ENCODE measurements at regions not wholly inside any gene's neighbourhood (a gene's known extent, or its start where the extent isn't known, plus 50 kb on each side); places are given as distances from the start of the nearest gene placed in this dataset.

- ATAC-seq (replicated peaks) (no peak), DNase-seq (no peak)
- H3K4me1 Mint-ChIP-seq: no peaks in the 10 kb centered on the region
- H3K4me3 Mint-ChIP-seq: no peak overlapping the region
- H3K36me3 Mint-ChIP-seq: no peaks in the 10 kb centered on the region
- H3K27me3 Mint-ChIP-seq: peaks cover 8 to 11% of the 10 kb centered on the region in 2 donors
- H3K9me3 Mint-ChIP-seq: peaks cover 0 to 2% of the 10 kb centered on the region in 2 donors
- H3K27ac Mint-ChIP-seq: no peak overlapping the region
These were observed 291.7 kb upstream of the ROPN1 start for GRCh38 chr3:124283652-124284023.

GRCh38 chr3:124288996-124289395, 297.1 kb upstream of the ROPN1 start:
- peaks cover 8 to 12% of the 10 kb centered on the region in 2 donors for H3K27me3 Mint-ChIP-seq
- DNase-seq: no peak
- ATAC-seq (replicated peaks): no peak
- H3K9me3 Mint-ChIP-seq: peaks cover 0 to 2% of the 10 kb centered on the region in 2 donors
- no peak overlapping the region for H3K27ac Mint-ChIP-seq
- H3K36me3 Mint-ChIP-seq: no peaks in the 10 kb centered on the region
- H3K4me3 Mint-ChIP-seq: no peak overlapping the region
- H3K4me1 Mint-ChIP-seq: no peaks in the 10 kb centered on the region

DNA sequence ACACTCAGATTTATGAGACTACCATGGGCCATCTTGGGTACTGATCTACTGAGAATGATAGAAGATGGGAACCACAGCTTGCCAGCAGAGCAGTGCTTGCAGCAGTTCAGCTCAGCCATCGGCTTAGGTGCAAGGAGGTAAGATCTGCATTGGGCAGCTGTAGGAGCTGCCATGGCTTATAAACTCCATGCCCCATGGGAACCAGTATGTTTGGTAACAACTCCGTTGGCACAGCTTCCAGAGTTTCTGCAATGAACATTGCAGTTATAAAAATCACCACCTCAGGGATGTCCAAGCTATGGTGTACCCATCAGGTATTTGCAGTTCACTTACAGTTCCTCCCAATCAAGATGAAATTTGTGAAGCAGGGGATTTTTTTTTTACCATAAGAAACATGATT, 299.1 kb upstream of the ROPN1 start:
- Mint-ChIP-seq H3K36me3 (no peaks in the 10 kb centered on the region), H3K9me3 (peaks cover 0 to 2% of the 10 kb centered on the region in 2 donors), H3K4me1 (peaks cover 0 to under 1% of the 10 kb centered on the region in 2 donors), H3K27ac (no peak overlapping the region), H3K4me3 (no peak overlapping the region), H3K27me3 (peaks cover 11% of the 10 kb centered on the region in 2 donors)
- ATAC-seq (replicated peaks): no peak
- DNase-seq: no peak

- Mint-ChIP-seq H3K27ac (no peak overlapping the region), H3K36me3 (no peaks in the 10 kb centered on the region), H3K4me1 (peaks cover 6 to 11% of the 10 kb centered on the region in 2 donors), H3K27me3 (peaks cover 11 to 19% of the 10 kb centered on the region in 2 donors), H3K9me3 (peaks cover 0 to 2% of the 10 kb centered on the region in 2 donors), H3K4me3 (no peak overlapping the region)
- DNase-seq: no peak
- peak; percentile 16 to 27 for ATAC-seq (replicated peaks)
These were observed 300.4 kb upstream of the ROPN1 start for GRCh38 chr3:124292329-124292728.

GRCh38 chr3:124293584-124293983, 301.7 kb upstream of the ROPN1 start:
- ATAC-seq (replicated peaks) (no peak), DNase-seq (no peak)
- Mint-ChIP-seq H3K27ac (peak overlapping the region; percentile 33), H3K27me3 (peaks cover 14 to 19% of the 10 kb centered on the region in 2 donors), H3K9me3 (peaks cover 0 to 1% of the 10 kb centered on the region in 2 donors), H3K4me3 (no peak overlapping the region), H3K36me3 (no peaks in the 10 kb centered on the region), H3K4me1 (peaks cover 8 to 15% of the 10 kb centered on the region in 2 donors)

DNA sequence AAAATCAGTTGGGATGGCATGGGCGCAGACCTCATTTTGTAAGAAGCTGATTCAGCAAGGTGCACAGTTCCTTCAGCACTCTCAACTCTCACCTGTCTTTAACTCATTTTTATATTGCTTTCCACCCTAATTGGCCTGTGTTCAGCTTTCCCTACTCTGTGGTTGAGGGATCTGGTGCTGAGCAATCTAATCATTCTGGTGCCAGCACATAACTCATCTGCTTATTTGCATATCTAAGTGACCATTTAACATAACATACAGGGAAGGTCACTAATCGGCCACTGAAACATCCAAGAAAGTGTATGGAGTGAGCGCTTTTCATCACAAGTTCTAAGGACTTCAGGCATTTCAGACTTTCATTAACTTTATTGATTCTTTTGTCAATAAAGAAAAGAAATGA, 303.4 kb upstream of the ROPN1 start:
- H3K36me3 Mint-ChIP-seq: no peaks in the 10 kb centered on the region
- DNase-seq (no peak), ATAC-seq (replicated peaks) (no peak)
- H3K9me3 Mint-ChIP-seq: no peaks in the 10 kb centered on the region
- peaks cover 16 to 28% of the 10 kb centered on the region in 2 donors for H3K4me1 Mint-ChIP-seq
- no peak overlapping the region for H3K27ac Mint-ChIP-seq
- no peak overlapping the region for H3K4me3 Mint-ChIP-seq
- peaks cover 16 to 19% of the 10 kb centered on the region in 2 donors for H3K27me3 Mint-ChIP-seq

DNA sequence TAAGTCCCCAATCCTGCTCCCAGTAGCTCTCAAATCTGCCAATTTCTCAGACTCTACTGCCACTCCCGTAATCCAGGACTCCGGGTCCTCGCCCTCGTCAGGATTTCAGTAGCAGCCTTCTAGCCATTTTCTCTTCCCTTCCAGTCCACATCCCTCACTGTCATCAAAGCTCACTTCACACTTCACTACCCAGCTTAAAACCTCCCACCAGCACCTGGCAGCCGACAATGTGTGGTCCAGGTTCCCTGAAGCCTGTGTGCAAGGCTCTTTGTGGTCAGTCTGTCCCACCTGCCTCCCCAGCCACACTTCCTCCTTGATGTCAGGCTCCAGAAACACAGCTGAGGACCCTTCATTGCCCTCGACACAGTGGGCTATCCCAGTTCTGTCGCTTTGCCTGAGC, 304.5 kb upstream of the ROPN1 start:
- ATAC-seq (replicated peaks) (no peak), DNase-seq (no peak)
- peaks cover 14 to 17% of the 10 kb centered on the region in 2 donors for H3K27me3 Mint-ChIP-seq
- peaks cover 16 to 28% of the 10 kb centered on the region in 2 donors for H3K4me1 Mint-ChIP-seq
- H3K27ac Mint-ChIP-seq: no peak overlapping the region
- H3K9me3 Mint-ChIP-seq: no peaks in the 10 kb centered on the region
- H3K36me3 Mint-ChIP-seq: no peaks in the 10 kb centered on the region
- H3K4me3 Mint-ChIP-seq: no peak overlapping the region

DNA sequence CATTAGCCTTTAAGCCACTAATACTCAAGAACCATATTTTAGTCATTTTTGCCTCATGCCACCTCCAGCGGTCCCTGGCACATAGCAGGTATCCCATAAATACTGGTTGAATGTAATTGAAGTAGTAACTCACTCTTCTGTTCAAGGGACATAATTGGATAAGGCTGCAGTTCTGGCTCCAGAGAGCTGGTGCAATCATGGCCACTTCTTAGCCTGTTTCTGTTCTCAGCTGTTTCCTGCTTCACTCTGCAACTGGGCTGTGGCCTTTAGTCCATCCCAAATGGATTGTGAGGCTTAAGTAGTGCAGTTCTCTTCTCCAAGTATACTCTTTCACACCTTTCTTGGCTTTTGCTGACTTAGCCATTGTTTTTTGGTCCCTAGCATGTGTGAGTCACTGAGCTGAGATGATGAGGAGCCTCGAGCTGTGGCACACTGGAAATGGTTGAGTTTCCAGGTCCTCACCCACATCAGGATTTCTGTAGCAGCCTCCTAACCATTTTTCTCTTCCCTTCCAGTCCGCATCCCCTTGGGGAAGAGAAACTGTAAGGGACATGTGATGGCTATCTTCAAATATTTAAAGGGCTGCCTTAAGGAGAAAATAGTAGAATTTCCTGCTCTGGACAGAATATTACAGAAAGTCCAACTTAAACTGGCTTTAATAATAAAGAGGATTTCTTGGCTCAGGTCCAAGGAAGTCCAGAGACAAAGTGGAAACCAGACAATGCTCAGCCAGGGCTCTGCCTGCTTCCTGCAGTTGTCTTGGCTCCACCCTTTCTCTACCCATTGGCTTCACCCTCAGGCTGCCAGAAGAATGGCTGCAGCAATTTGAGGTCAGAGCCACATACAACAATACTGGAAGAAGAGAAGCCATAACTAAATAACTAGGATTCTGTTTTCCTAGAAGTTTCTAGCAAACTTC, 305.4 kb upstream of the ROPN1 start:
- no peak for ATAC-seq (replicated peaks)
- Mint-ChIP-seq H3K9me3 (no peaks in the 10 kb centered on the region), H3K27me3 (peaks cover 12 to 15% of the 10 kb centered on the region in 2 donors), H3K27ac (no peak overlapping the region), H3K4me1 (peaks cover 16 to 28% of the 10 kb centered on the region in 2 donors), H3K36me3 (no peaks in the 10 kb centered on the region), H3K4me3 (no peak overlapping the region)
- no peak for DNase-seq

DNA sequence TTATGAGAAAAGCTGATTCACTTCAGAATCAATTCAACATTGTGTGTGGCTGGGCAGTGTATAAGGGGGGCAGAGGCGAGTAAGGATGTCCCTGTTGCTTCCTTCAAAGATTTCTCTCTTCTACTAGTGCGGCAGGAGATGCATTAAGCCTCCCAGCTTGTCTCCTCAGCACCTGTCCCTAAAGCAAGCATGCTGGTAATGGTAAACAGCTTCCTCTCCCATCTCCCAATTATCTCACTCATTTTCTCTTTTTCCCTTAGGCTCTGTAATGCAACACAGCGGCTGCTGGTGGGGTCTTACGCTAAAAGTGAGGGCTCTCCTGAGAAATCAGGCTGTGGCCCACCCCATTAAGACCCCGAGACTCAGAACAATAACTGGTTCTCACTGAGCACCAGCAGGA, 306.4 kb upstream of the ROPN1 start:
- DNase-seq (no peak), ATAC-seq (replicated peaks) (no peak)
- Mint-ChIP-seq H3K27me3 (peaks cover 12 to 15% of the 10 kb centered on the region in 2 donors), H3K36me3 (no peaks in the 10 kb centered on the region), H3K4me1 (peaks cover 16 to 28% of the 10 kb centered on the region in 2 donors), H3K9me3 (no peaks in the 10 kb centered on the region), H3K4me3 (no peak overlapping the region), H3K27ac (no peak overlapping the region)

DNA sequence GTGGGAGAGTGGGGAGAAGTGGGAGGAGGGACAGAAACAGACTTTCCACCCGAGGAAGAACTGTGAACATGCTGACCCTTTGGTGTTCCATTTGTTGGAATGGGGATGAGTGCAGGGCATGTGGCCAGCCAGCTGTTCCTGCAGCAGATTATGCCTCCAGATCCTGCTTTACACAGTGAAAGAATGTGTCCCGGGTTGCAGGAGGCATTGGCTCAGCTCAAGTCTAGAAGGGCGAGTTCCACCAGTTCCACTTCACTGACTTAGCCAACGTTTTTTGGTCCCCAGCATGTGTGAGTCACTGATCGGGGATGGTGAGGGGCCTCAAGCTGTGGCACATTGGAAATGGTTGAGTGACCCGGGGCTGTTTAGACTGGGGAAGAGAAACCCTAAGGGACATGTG, 307.0 kb upstream of the ROPN1 start:
- ATAC-seq (replicated peaks) (peak; percentile 97), DNase-seq (peak; percentile 47)
- Mint-ChIP-seq H3K27ac (no peak overlapping the region), H3K4me1 (peaks cover 16 to 28% of the 10 kb centered on the region in 2 donors), H3K27me3 (peaks cover 9 to 12% of the 10 kb centered on the region in 2 donors), H3K9me3 (no peaks in the 10 kb centered on the region), H3K4me3 (no peak overlapping the region), H3K36me3 (no peaks in the 10 kb centered on the region)

GRCh38 chr3:124299831-124300230, 307.9 kb upstream of the ROPN1 start:
- ATAC-seq (replicated peaks): no peak
- peaks cover 2 to 3% of the 10 kb centered on the region in 2 donors for H3K9me3 Mint-ChIP-seq
- H3K27me3 Mint-ChIP-seq: peaks cover 6 to 8% of the 10 kb centered on the region in 2 donors
- no peak overlapping the region for H3K4me3 Mint-ChIP-seq
- DNase-seq: no peak
- peaks cover 16 to 28% of the 10 kb centered on the region in 2 donors for H3K4me1 Mint-ChIP-seq
- no peak overlapping the region for H3K27ac Mint-ChIP-seq
- H3K36me3 Mint-ChIP-seq: no peaks in the 10 kb centered on the region

- DNase-seq: no peak
- no peaks in the 10 kb centered on the region for H3K36me3 Mint-ChIP-seq
- H3K27ac Mint-ChIP-seq: no peak overlapping the region
- H3K27me3 Mint-ChIP-seq: peaks cover 6 to 8% of the 10 kb centered on the region in 2 donors
- no peak overlapping the region for H3K4me3 Mint-ChIP-seq
- H3K4me1 Mint-ChIP-seq: peaks cover 16 to 28% of the 10 kb centered on the region in 2 donors
- no peak for ATAC-seq (replicated peaks)
- peaks cover 4 to 6% of the 10 kb centered on the region in 2 donors for H3K9me3 Mint-ChIP-seq
These were observed 308.5 kb upstream of the ROPN1 start for GRCh38 chr3:124300416-124300815.

GRCh38 chr3:124303305-124303910, 311.5 kb upstream of the ROPN1 start:
- Mint-ChIP-seq H3K4me3 (no peak overlapping the region), H3K4me1 (peaks cover 9 to 15% of the 10 kb centered on the region in 2 donors), H3K36me3 (peaks cover 0 to 6% of the 10 kb centered on the region in 2 donors), H3K27ac (no peak overlapping the region), H3K27me3 (peaks cover 0 to 4% of the 10 kb centered on the region in 2 donors), H3K9me3 (peaks cover 15 to 22% of the 10 kb centered on the region in 2 donors)
- no peak for DNase-seq
- ATAC-seq (replicated peaks): no peak

DNA sequence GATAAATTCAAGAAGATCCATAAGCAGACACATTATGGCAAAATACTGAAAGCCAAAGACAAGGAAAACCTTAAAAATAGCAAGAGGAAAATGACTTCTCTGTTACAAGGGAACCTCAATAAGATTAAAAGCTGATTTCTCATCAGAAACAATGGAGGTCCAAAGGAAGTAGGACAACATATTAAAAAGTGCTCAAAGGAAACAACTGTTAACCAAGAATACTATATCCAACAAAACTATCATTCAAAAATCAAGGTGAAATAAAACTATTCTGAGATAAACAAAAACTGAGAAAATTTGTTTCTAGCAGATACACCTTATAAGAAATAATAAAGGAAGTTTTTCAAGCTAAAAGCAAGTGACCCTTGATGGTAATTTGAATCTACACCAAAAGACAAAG, 314.7 kb upstream of the ROPN1 start:
- Mint-ChIP-seq H3K27me3 (no peaks in the 10 kb centered on the region), H3K36me3 (peaks cover 0 to 6% of the 10 kb centered on the region in 2 donors), H3K4me1 (peaks cover 0 to 2% of the 10 kb centered on the region in 2 donors), H3K27ac (no peak overlapping the region), H3K9me3 (peaks cover 16 to 26% of the 10 kb centered on the region in 2 donors), H3K4me3 (no peak overlapping the region)
- ATAC-seq (replicated peaks) (no peak), DNase-seq (no peak)

DNA sequence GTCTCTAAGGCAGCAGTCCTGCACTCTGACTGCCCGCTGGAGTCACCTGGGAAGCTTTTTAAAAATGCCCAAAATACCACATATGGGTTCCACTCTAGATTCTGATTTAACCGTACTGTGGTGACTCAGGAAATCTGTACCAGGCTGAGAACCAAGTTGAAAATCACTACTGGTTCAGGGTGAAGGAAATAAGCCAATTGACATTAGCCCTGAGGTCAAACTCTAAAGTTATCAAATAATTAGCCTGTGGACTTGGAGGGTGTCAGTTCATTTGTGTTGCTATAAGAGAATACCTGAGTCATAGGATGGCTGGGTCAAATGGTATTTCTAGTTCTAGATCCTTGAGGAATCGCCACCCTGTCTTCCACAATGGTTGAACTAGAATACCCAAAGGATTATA, 321.7 kb upstream of the ROPN1 start:
- Mint-ChIP-seq H3K4me3 (no peak overlapping the region), H3K9me3 (peaks cover 3 to 4% of the 10 kb centered on the region in 2 donors), H3K27me3 (no peaks in the 10 kb centered on the region), H3K36me3 (no peaks in the 10 kb centered on the region), H3K27ac (no peak overlapping the region), H3K4me1 (peaks cover 4 to 12% of the 10 kb centered on the region in 2 donors)
- DNase-seq: no peak
- ATAC-seq (replicated peaks): no peak
